ENCODE measurements at regions not wholly inside any gene's neighbourhood (a gene's known extent, or its start where the extent isn't known, plus 50 kb on each side); places are given as distances from the start of the nearest gene placed in this dataset.

DNA sequence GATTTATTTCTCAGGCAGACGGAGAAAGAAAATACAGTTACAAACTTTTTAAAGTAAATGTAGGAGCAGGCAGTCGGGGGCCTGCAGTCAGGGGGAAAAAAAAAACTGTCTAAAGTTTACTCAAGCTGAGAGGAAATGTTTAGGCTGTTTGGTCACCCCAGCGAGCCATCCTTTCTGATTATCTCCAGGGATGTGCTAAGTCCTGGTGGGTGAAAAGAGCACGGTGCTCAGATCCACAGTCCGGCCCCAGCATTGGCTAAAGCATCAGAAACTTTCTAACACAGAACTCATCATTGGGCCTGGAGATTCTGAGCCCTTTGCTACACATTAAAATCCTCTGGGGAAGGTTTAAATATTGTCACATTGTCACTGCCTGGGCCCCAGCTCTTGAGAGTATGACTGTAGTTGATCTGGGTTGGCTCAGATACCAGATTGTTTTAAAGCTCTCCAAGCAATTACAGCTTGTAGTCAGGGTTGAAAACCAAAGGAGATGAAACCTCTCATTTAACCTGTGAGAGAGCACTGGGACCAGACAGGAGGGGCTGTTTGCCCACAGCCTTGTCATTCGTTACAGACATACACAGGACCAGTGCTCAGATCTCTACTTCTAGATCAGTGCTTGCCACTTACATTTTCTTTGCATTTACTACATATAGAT is 131.1 kb upstream of the HTR2A start:
- no peak for DNase-seq
- H3K27ac ChIP-seq: no peak overlapping the region
- no peaks in the 10 kb centered on the region for H3K9me3 ChIP-seq (replicated peaks in 1 of 3)
- intact Hi-C loops (cut with DNase I): no loop called here
- TF ChIP-seq POLR2A (IDR thresholded peaks at IDR 0.05): no peak
- TF ChIP-seq CTCF (IDR thresholded peaks at IDR 0.05): no peak
- H3K36me3 ChIP-seq (replicated peaks in 1 of 2): no peaks in the 10 kb centered on the region
- WGBS, 4 donors: 63 to 73% (median 69%) methylated on average over 6 of the region's 6 CpGs
- no peak overlapping the region for H3K4me3 ChIP-seq
- H3K4me1 ChIP-seq (replicated peaks in 1 of 2): peaks cover 20 to 22% of the 10 kb centered on the region in 2 donors
- no peaks in the 10 kb centered on the region for H3K27me3 ChIP-seq

DNA sequence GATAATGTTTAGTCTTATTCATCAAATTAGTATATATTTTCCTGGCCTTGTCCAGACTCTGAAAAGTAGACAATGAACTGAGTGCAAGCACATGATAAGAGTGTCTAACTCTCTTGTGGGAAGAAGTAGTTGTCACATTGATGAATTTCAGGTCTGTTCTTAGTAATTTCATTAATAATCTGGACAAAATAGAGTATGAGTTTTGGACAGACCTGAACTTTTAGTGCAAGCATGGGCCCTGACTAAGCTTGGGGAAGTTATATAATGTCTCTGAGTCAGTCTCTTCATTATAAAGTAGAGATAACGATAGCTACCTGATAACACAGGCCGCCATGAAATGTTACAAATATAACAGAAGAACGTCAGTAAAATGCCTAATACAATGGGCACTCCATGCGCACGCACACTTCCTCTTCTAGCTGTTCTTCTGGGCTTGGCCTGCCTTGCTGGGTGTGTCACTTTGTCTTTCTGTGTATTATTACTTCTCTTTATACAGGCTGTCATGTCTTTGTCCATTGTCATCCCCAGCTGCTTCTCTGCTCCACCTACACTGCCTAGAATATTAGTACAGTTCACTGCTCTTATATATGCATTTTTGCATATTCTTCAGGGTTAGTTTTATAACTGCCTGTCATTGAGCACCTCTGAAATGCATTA is 129.1 kb upstream of the HTR2A start:
- TF ChIP-seq POLR2A (IDR thresholded peaks at IDR 0.05) (no peak), CTCF (IDR thresholded peaks at IDR 0.05) (no peak)
- H3K36me3 ChIP-seq (replicated peaks in 1 of 2): no peaks in the 10 kb centered on the region
- H3K4me3 ChIP-seq: no peak overlapping the region
- peak overlapping the region in 1 of 5 donors; percentile 5 for H3K27ac ChIP-seq
- H3K4me1 ChIP-seq (replicated peaks in 1 of 2): peaks cover 20 to 22% of the 10 kb centered on the region in 2 donors
- 35 to 42% (median 38%) methylated on average over 5 of the region's 5 CpGs for WGBS, 4 donors
- DNase-seq: peak in 1 of 7 donors; percentile 4
- intact Hi-C loops (cut with DNase I): no loop called here
- H3K27me3 ChIP-seq: no peaks in the 10 kb centered on the region
- no peaks in the 10 kb centered on the region for H3K9me3 ChIP-seq (replicated peaks in 1 of 3)

GRCh38 chr13:47019977-47020376 is 123.1 kb upstream of the HTR2A start:
- H3K4me1 ChIP-seq (replicated peaks in 1 of 2): peaks cover 12 to 14% of the 10 kb centered on the region in 2 donors
- no peaks in the 10 kb centered on the region for H3K36me3 ChIP-seq (replicated peaks in 1 of 2)
- TF ChIP-seq POLR2A (IDR thresholded peaks at IDR 0.05): no peak
- no peak for TF ChIP-seq CTCF (IDR thresholded peaks at IDR 0.05)
- H3K27me3 ChIP-seq: no peaks in the 10 kb centered on the region
- intact Hi-C loops (cut with DNase I): no loop called here
- H3K9me3 ChIP-seq (replicated peaks in 1 of 3): no peaks in the 10 kb centered on the region
- no peak overlapping the region for H3K4me3 ChIP-seq
- no peak for DNase-seq
- no peak overlapping the region for H3K27ac ChIP-seq

- Histone ChIP-seq H3K36me3 (replicated peaks in 1 of 2) (no peaks in the 10 kb centered on the region), H3K27ac (no peak overlapping the region), H3K9me3 (replicated peaks in 1 of 3) (no peaks in the 10 kb centered on the region), H3K27me3 (no peaks in the 10 kb centered on the region), H3K4me1 (replicated peaks in 1 of 2) (no peaks in the 10 kb centered on the region), H3K4me3 (no peak overlapping the region)
- intact Hi-C loops (cut with DNase I): no loop called here
- TF ChIP-seq CTCF (IDR thresholded peaks at IDR 0.05): no peak
- no peak for TF ChIP-seq POLR2A (IDR thresholded peaks at IDR 0.05)
- no peak for DNase-seq
- WGBS, 4 donors: 32 to 84% (median 75%) methylated on average over 1 of the region's 1 CpG
Observed at GRCh38 chr13:47017476-47017875, 120.6 kb upstream of the HTR2A start.

Measured in adrenal gland (tissue), 9 donors.